HG03025 (cell line): ENCODE measurements at regions not wholly inside any gene's neighbourhood (a gene's known extent, or its start where the extent isn't known, plus 50 kb on each side); places are given as distances from the start of the nearest gene placed in this dataset.
A peak's percentile ranks its signal among the peaks of the same experiment; 100 is the strongest.
"Not testable (repeated sequence)": the region's sequence is repeated elsewhere in the genome, so short reads cannot be mapped to it uniquely, and the experiment has no call there.

ENCODE experiments used
- ATAC-seq: cut with Tn5 transposase; IDR thresholded peaks from one replicate; pipeline ENCODE4 v1.9.1; 2021; ENCODE audit warnings: mild to moderate bottlenecking, moderate library complexity; ENCODE audit not compliant: unreplicated experiment, low FRiP score

GRCh38 chrX:65331371-65331770, 203.2 kb downstream of the LAS1L start:
- ATAC-seq: no peak

GRCh38 chrX:65300104-65300809, 234.3 kb downstream of the LAS1L start:
- ATAC-seq: no peak

GRCh38 chrX:65282905-65283304, 251.7 kb downstream of the LAS1L start:
- ATAC-seq: not testable (repeated sequence)

DNA sequence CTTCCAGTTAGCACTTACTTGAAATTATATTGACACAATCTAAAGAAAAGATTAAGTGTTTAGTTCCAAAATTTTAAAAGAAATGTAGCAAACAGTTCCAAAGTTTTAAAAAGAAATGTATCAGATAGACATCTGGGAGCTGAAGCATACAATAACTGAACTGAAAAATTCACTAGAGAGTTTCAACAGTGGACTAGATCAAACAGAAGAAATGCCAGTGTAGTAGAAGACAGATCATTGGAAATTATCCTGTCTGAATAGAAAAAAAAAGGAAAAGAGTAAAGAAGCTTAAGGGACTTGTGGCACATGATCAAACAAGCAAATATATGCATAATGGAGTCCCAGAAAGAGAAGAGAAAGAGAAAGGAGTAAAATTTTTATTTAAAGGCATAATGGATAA, 261.4 kb downstream of the LAS1L start:
- ATAC-seq: no peak

- no peak for ATAC-seq
Observed at GRCh38 chrX:65266482-65266881, 268.1 kb downstream of the LAS1L start.

GRCh38 chrX:65253817-65254216, 277.6 kb upstream of the ZC4H2 start:
- no peak for ATAC-seq

DNA sequence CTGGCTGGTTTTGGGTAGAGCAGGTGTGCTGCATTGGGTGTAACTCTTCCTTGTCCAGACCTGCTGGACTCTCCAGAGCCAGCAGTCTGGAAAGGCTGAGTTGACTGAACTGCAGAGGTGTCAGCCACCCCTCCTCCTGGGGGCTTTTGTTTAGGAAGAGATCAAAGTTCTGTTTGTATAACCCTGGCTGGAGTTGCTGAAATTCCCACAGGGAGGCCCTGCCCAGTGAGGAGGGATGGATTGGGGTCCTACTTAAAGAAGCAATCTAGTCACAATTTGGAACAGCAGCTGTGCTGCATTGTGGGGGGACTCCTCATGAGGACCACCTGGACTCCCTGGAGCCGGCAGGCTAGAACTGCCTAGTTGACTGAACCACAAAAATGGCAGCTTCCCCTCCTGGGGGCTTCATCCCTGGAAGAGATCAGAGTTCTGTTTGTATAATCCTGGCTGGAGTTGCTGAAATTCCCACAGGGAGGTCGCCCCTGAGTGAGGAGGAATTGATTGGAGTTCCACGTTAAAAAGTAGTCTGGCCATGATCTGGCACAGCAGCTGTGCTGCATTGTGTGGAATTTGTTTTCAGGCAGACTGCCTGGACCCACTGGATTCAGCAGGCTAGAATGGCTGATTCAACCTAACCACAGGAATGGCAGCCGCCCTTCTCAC, 264.9 kb upstream of the ZC4H2 start:
- ATAC-seq: no peak

GRCh38 chrX:65203545-65203944, 227.3 kb upstream of the ZC4H2 start:
- ATAC-seq: no peak

DNA sequence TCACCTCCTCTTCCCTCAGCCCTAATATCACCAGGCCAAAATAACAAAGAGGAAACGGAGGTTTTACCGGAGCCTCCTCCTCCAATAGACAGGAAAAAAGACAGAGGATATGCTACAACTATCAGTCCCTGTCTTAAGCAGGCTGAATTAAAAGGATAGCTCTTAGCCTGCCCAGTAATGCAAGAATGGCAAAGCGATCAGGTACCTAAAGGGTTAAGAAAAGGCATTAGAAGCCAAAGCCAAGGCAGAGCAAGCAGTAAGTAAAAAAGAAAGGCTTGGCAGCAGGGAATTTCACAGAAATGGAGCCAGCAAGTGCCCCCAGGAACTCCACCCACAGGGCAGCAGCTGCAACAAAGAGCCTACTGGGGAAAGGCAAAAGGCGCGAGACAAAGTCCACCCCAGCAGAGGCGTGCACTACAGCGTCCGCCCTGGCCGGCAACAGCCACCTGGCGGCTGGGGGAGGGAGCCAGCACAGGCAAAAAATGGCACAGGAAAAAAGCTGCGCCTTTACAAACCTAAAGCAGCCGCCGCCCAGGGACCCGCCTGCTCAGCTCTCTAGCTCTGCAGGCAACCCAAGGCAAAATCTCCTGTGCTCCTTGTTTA, 220.6 kb upstream of the ZC4H2 start:
- no peak for ATAC-seq

- no peak for ATAC-seq
Observed at GRCh38 chrX:65195621-65196020, 219.4 kb upstream of the ZC4H2 start.

DNA sequence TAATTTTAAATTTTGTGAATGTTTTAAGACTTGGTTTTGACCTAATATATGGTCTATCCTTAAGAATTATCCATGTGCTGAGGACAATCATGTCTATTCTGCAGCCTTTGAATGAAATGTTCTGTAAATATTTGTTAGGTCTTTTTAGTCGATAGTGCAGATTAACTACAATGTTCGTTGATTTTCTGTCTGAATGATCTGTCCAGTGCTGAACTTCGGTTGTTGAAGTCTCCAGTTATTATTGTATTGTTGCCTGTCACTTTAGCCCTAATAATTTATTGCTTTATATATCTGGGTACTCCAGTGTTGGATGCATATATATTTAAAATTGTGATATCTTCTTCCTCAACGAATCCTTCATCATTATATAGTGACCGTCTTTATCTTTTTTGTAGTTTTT, 218.3 kb upstream of the ZC4H2 start:
- ATAC-seq: no peak

- ATAC-seq: not testable (repeated sequence)
Observed at GRCh38 chrX:65163325-65163724, 187.1 kb upstream of the ZC4H2 start.

GRCh38 chrX:65148232-65148631, 172.0 kb upstream of the ZC4H2 start:
- no peak for ATAC-seq

GRCh38 chrX:65136424-65136823, 160.2 kb upstream of the ZC4H2 start:
- no peak for ATAC-seq

DNA sequence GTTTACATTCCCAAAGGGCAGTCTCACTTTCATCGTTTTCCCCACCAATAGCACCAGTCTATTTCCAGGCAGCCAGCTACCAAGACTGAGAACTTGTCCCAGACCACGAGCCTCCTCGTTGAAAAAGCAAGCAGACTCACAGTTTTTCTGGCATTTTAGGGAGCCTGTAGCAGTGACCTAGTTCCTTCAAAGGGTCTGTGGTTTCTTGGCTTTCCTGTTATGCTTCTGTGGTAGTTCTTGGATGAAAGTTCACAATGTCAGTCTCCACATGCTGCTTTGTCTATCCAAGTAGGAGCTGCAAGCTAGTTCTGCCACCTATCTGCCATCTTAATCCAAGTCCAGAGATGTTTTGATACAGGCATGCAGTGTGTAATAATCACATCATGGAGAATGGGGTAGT, 151.6 kb upstream of the ZC4H2 start:
- no peak for ATAC-seq

GRCh38 chrX:65098851-65099250, 122.6 kb upstream of the ZC4H2 start:
- ATAC-seq: no peak

DNA sequence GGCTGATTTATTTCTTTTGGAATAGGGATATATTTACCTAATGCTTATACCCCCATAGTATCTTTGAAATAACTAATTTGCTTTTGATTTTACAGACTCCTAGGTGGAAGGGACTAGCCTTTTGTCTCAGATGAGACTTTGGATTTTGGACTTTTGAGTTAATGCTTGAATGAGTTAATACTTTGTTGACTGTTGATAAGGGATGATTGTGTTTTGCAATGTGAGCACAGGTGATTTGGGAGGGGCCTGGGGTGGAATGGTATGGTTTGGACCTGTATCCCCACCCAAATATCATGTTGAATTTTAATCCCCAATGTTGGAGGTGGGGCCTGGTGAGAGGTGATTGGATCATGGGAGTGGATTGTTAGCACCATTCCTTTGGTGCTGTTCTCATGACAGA, 117.4 kb upstream of the ZC4H2 start:
- ATAC-seq: no peak

- no peak for ATAC-seq
Observed at GRCh38 chrX:65073233-65073632, 97.0 kb upstream of the ZC4H2 start.

DNA sequence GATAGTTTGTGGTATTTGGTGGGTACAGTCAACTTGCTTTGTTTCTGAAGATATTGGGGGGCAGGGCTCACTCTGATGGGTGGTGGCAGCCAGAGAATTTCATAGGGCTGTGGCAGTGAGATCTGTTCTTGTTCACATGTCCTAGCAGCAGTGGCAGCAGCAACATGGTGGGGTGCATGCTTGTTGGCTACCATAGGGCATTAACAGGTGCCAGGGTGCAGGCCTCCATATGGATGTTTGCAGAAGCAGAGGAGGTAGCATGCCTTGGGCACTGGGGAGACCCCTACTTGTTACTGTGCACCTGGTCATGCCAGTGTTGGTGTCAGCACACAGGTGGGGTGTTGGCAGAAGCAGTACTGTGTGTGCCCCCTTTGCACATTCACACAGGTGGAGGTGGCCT, 96.3 kb upstream of the ZC4H2 start:
- ATAC-seq: no peak

DNA sequence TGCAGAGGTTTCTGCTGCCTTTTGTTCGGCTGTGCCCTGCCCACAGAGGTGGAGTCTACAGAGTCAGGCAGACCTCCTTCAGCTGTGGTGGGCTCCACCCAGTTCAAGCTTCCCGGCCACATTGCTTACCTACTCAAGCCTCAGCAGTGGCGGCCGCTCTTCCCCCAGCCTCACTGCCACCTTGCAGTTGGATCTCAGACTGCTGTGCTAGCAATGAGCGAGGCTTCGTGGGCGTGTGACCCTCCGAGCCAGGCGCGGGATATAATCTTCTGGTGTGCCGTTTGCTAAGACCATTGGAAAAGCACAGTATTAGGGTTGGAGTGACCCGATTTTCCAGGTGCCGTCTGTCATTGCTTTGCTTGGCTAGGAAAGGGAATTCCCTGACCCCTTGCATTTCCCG, 82.4 kb upstream of the ZC4H2 start:
- ATAC-seq: not testable (repeated sequence)

GRCh38 chrX:65045001-65045400, 68.8 kb upstream of the ZC4H2 start:
- ATAC-seq: no peak

DNA sequence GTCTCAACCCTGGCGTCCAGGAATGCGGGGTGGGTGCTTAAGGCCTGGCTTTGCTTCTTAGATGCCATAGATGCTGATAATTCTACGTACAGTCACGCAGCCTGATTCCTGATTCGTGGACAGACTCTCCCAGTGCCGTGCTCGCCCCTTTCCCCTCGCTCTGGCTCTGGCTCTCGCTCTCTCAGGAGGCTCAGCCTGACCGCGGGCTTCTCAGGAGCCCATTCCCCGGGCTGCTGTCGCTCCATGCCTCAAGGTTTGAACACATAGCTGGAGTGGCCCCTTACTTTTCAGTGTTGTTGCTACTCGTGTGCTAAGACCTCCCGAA, 59.2 kb upstream of the ZC4H2 start:
- peak; percentile 41 for ATAC-seq
